ENCODE measurements at regions not wholly inside any gene's neighbourhood (a gene's known extent, or its start where the extent isn't known, plus 50 kb on each side); places are given as distances from the start of the nearest gene placed in this dataset.

- TF ChIP-seq CTCF (IDR thresholded peaks at IDR 0.05; ENCODE audit: low read depth, low read length) (no peak), EZH2phosphoT487 (IDR thresholded peaks at IDR 0.05; ENCODE audit: low read depth) (no peak)
These were observed 296.9 kb upstream of the SALL3 start for GRCh38 chr18:78682716-78683115.
